Activated T-cell treated with anti-CD3 and anti-CD28 coated beads, Interleukin-2, amount 50 U/mL, for 72 hours (primary cell): ENCODE measurements at regions not wholly inside any gene's neighbourhood (a gene's known extent, or its start where the extent isn't known, plus 50 kb on each side); places are given as distances from the start of the nearest gene placed in this dataset.

Experiments
- ATAC-seq, 2 donors: fragments of 150-1000 bp; cut with Tn5 transposase; replicated peaks in 1 of 2; 2 replicates each; pipeline ENCODE4 v1.10.0; 2021; ENCODE audit warnings: moderate library complexity in 2 of 2, mild to moderate bottlenecking in 1 of 2
- DNase-seq, 2 donors: peaks; one replicate each; pipeline ENCODE4 v3.0.0; 2021 to 2022; ENCODE audit warnings: mixed read lengths in 1 of 2
- H3K27ac Mint-ChIP-seq: one replicate; pipeline ENCODE4 v1.8.0; 2022; ENCODE audit warnings: mild to moderate bottlenecking, moderate library complexity, mixed read lengths
- H3K27me3 Mint-ChIP-seq: one replicate; pipeline ENCODE4 v1.8.0; 2022; ENCODE audit warnings: low read depth, mixed read lengths
- H3K36me3 Mint-ChIP-seq, 2 donors: one replicate each; pipeline ENCODE4 v1.8.0; 2022; ENCODE audit warnings: mixed read lengths in 2 of 2, mild to moderate bottlenecking in 1 of 2; ENCODE audit not compliant: insufficient read depth in 2 of 2
- H3K4me1 Mint-ChIP-seq: one replicate; pipeline ENCODE4 v1.8.0; 2022; ENCODE audit warnings: low read depth, mixed read lengths
- H3K4me3 Mint-ChIP-seq, 2 donors: one replicate each; pipeline ENCODE4 v1.8.0; 2022; ENCODE audit warnings: mild to moderate bottlenecking in 2 of 2, mixed read lengths in 2 of 2, moderate library complexity in 2 of 2
- H3K9me3 Mint-ChIP-seq, 2 donors: one replicate each; pipeline ENCODE4 v1.8.0; 2022; ENCODE audit warnings: mixed read lengths in 2 of 2

DNA sequence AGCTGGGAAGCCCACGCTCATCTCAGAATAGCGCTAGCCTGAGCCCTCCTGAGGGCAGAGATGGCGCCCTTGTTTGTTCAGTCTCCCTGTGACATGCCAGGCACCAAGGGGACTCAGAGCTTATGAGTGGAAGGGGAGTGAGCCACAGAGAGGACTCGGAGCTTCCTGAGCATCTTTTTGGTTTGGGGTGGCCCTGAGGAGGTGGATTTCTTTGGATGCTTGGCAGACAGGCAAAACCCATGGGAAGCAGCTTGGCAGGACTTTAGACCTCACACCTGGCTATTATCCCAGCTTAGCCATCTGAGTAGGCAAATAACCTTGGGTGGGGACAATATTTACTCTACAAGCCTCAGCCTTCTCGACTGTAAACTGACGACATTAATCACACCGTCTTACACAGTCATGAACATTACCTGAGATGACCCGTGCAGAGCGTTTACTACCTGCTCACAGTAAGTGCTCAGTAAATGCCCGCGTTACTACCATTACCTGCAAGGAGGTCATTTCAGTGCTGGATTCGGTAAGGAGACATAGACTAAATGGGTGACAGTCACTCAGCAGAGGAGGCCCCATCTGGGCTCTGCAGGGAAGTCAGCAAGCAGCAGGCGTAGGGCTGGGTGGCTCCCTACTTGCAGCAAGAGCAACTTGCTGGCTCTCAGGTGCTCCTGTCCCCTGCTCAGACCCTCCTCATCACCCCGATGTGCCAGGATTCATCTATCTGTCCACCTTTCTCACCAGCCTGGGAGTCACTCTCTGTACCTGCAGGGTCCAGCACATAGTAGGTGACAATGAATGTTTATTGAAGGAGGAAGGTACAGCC lies 54.9 kb downstream of the KLHDC7A start:
- ATAC-seq = no peak
- peaks cover 24% of the 10 kb centered on the region for H3K27me3 Mint-ChIP-seq
- no peaks in the 10 kb centered on the region for H3K9me3 Mint-ChIP-seq
- H3K4me3 Mint-ChIP-seq = no peak overlapping the region
- H3K27ac Mint-ChIP-seq = no peak overlapping the region
- H3K36me3 Mint-ChIP-seq = no peaks in the 10 kb centered on the region
- H3K4me1 Mint-ChIP-seq = no peaks in the 10 kb centered on the region
- DNase-seq = no peak

DNA sequence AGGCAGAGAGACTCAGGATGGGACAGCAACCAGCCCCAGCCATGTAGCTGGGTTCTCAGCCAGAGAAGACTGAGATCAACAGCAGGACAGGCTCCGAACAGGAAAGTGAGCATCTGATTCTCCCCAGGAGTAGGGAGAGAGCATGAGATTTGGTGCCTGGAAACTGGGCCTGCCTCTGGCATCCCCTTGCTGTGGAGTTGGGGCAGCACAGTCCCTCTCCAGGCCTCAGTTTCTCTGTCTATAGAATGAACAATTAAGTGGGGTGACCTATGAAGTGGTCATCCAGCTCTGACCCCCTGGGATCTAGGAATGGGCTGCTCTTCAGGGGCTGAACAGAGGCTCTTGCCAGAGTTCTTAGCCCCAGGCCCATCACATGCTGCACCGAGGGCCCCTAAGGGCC lies 55.6 kb downstream of the KLHDC7A start:
- H3K4me1 Mint-ChIP-seq = no peaks in the 10 kb centered on the region
- no peak overlapping the region for H3K4me3 Mint-ChIP-seq
- H3K27me3 Mint-ChIP-seq = peaks cover 24% of the 10 kb centered on the region
- H3K27ac Mint-ChIP-seq = no peak overlapping the region
- no peak for DNase-seq
- no peaks in the 10 kb centered on the region for H3K9me3 Mint-ChIP-seq
- ATAC-seq = no peak
- no peaks in the 10 kb centered on the region for H3K36me3 Mint-ChIP-seq

DNA sequence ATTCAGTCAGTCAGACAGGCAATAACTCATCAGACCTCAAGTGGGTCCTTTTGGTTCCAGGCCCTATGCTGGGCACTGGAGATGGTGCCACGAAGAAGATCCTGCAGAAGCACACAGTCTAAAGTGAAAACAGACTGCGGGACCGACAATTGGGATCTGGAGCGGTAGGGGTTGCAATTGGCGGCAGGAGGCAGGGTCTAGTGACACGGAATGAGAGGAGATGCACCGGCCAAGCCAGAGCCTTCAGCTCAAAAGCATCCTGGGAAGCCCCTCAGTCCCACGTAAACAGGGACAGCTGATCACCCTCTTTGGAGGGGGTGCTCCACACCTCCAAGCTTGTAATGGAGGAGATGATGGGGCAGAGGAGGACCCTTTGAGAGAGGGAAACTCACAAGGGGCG lies 56.2 kb downstream of the KLHDC7A start:
- no peak overlapping the region for H3K27ac Mint-ChIP-seq
- H3K27me3 Mint-ChIP-seq = peaks cover 23% of the 10 kb centered on the region
- no peaks in the 10 kb centered on the region for H3K9me3 Mint-ChIP-seq
- ATAC-seq (no peak), DNase-seq (no peak)
- H3K4me1 Mint-ChIP-seq = no peaks in the 10 kb centered on the region
- no peak overlapping the region for H3K4me3 Mint-ChIP-seq
- no peaks in the 10 kb centered on the region for H3K36me3 Mint-ChIP-seq

- H3K4me3 Mint-ChIP-seq = no peak overlapping the region
- no peak overlapping the region for H3K27ac Mint-ChIP-seq
- no peaks in the 10 kb centered on the region for H3K9me3 Mint-ChIP-seq
- no peak for ATAC-seq
- no peaks in the 10 kb centered on the region for H3K36me3 Mint-ChIP-seq
- H3K4me1 Mint-ChIP-seq = no peaks in the 10 kb centered on the region
- no peak for DNase-seq
- H3K27me3 Mint-ChIP-seq = peaks cover 29% of the 10 kb centered on the region
Observed at GRCh38 chr1:18537386-18538306, 56.9 kb downstream of the KLHDC7A start.

GRCh38 chr1:18539171-18539570 lies 58.4 kb downstream of the KLHDC7A start:
- DNase-seq (no peak), ATAC-seq (no peak)
- H3K36me3 Mint-ChIP-seq = no peaks in the 10 kb centered on the region
- H3K4me1 Mint-ChIP-seq = no peaks in the 10 kb centered on the region
- no peak overlapping the region for H3K27ac Mint-ChIP-seq
- H3K27me3 Mint-ChIP-seq = peaks cover 41% of the 10 kb centered on the region
- no peaks in the 10 kb centered on the region for H3K9me3 Mint-ChIP-seq
- no peak overlapping the region for H3K4me3 Mint-ChIP-seq

- H3K4me1 Mint-ChIP-seq = no peaks in the 10 kb centered on the region
- DNase-seq = no peak
Observed at GRCh38 chr1:18540136-18540765, 59.5 kb downstream of the KLHDC7A start.

GRCh38 chr1:18541046-18541795 lies 60.5 kb downstream of the KLHDC7A start:
- DNase-seq (no peak), ATAC-seq (no peak)
- Mint-ChIP-seq H3K27ac (no peak overlapping the region), H3K36me3 (no peaks in the 10 kb centered on the region), H3K4me1 (no peaks in the 10 kb centered on the region), H3K27me3 (peaks cover 44% of the 10 kb centered on the region), H3K9me3 (no peaks in the 10 kb centered on the region), H3K4me3 (no peak overlapping the region)

More at GRCh38 chr1:18540136-18540765, 59.5 kb downstream of the KLHDC7A start:
- ATAC-seq = no peak
- Mint-ChIP-seq H3K9me3 (no peaks in the 10 kb centered on the region), H3K36me3 (no peaks in the 10 kb centered on the region), H3K27ac (no peak overlapping the region), H3K4me3 (no peak overlapping the region), H3K27me3 (peaks cover 35% of the 10 kb centered on the region)

- no peak for DNase-seq
- Mint-ChIP-seq H3K27ac (no peak overlapping the region), H3K4me3 (no peak overlapping the region), H3K9me3 (no peaks in the 10 kb centered on the region), H3K4me1 (no peaks in the 10 kb centered on the region), H3K27me3 (peaks cover 51% of the 10 kb centered on the region), H3K36me3 (no peaks in the 10 kb centered on the region)
- ATAC-seq = no peak
Observed at GRCh38 chr1:18542351-18542750, 61.6 kb downstream of the KLHDC7A start.

DNA sequence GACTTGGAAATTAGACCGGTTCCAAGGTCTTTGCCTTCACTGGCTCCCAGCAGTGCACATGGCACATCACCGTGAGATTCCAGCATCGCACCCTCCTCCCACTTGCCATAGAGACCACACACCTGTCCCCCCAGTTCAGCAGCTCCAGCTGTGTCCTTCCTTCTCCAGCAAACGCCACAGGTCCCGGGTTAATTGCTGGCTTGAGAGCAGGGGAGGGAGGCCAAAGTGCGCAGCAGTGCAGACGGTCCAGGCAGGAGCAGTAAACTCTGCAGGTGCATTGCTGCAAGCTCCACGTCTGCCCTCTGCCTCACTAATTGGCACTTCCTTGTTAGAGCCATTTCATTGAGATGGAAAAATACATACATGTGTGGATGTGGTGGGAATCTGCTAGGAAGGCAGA lies 65.3 kb downstream of the KLHDC7A start:
- no peaks in the 10 kb centered on the region for H3K36me3 Mint-ChIP-seq
- H3K4me1 Mint-ChIP-seq = no peaks in the 10 kb centered on the region
- peaks cover 50% of the 10 kb centered on the region for H3K27me3 Mint-ChIP-seq
- DNase-seq = no peak
- H3K4me3 Mint-ChIP-seq = no peak overlapping the region
- no peak overlapping the region for H3K27ac Mint-ChIP-seq
- no peak for ATAC-seq
- H3K9me3 Mint-ChIP-seq = no peaks in the 10 kb centered on the region

DNA sequence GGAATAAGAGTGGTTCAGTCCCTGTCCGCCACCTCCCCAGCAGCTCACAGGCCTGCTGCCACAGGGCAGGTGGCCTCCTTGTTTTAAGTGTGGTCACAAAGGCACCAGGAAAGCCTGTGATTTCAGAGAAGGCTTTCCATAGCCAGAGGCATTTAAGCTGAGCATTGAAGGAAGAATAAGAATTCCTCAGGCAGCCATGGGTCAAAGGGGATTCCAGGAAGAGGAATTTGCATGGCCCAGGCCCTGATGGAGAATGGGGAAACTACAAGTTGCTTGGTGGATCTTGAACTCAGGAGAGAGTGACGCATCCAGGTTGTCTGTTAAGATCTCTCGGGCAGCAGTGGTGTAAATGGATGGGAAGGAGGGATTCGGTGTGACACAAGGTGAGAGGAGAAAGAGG lies 66.7 kb downstream of the KLHDC7A start:
- ATAC-seq (no peak), DNase-seq (no peak)
- no peaks in the 10 kb centered on the region for H3K4me1 Mint-ChIP-seq
- no peaks in the 10 kb centered on the region for H3K9me3 Mint-ChIP-seq
- H3K27ac Mint-ChIP-seq = no peak overlapping the region
- H3K4me3 Mint-ChIP-seq = no peak overlapping the region
- H3K36me3 Mint-ChIP-seq = no peaks in the 10 kb centered on the region
- peaks cover 40% of the 10 kb centered on the region for H3K27me3 Mint-ChIP-seq

GRCh38 chr1:18548643-18549042 lies 67.9 kb downstream of the KLHDC7A start:
- ATAC-seq (no peak), DNase-seq (no peak)
- no peaks in the 10 kb centered on the region for H3K9me3 Mint-ChIP-seq
- no peaks in the 10 kb centered on the region for H3K36me3 Mint-ChIP-seq
- H3K27me3 Mint-ChIP-seq = peaks cover 34% of the 10 kb centered on the region
- H3K4me1 Mint-ChIP-seq = no peaks in the 10 kb centered on the region
- H3K27ac Mint-ChIP-seq = no peak overlapping the region
- no peak overlapping the region for H3K4me3 Mint-ChIP-seq

- peaks cover 32% of the 10 kb centered on the region for H3K27me3 Mint-ChIP-seq
- ATAC-seq = no peak
Observed at GRCh38 chr1:18549106-18549505, 68.4 kb downstream of the KLHDC7A start.

More at GRCh38 chr1:18549106-18549505, 68.4 kb downstream of the KLHDC7A start:
- no peaks in the 10 kb centered on the region for H3K4me1 Mint-ChIP-seq
- no peak overlapping the region for H3K4me3 Mint-ChIP-seq
- DNase-seq = no peak
- no peaks in the 10 kb centered on the region for H3K9me3 Mint-ChIP-seq
- no peaks in the 10 kb centered on the region for H3K36me3 Mint-ChIP-seq
- no peak overlapping the region for H3K27ac Mint-ChIP-seq
